CD1c-positive myeloid dendritic cell (primary cell): ENCODE measurements at regions not wholly inside any gene's neighbourhood (a gene's known extent, or its start where the extent isn't known, plus 50 kb on each side); places are given as distances from the start of the nearest gene placed in this dataset.

Experiments
- DNase-seq: peaks from one replicate; pipeline ENCODE4 v3.0.0-alpha.2; 2016; ENCODE audit errors: extremely low spot score

GRCh38 chr3:159843840-159844730 is 144.6 kb upstream of the IL12A start:
- no peak for DNase-seq

GRCh38 chr3:159844801-159845261 is 143.8 kb upstream of the IL12A start:
- DNase-seq, result no peak

GRCh38 chr3:159845737-159846136 is 142.9 kb upstream of the IL12A start:
- no peak for DNase-seq

- no peak for DNase-seq
Measured at GRCh38 chr3:159846255-159846654, 142.4 kb upstream of the IL12A start.

GRCh38 chr3:159848348-159849118 is 140.1 kb upstream of the IL12A start:
- DNase-seq, result no peak

- peak; percentile 50 for DNase-seq
Measured at GRCh38 chr3:159850481-159850880, 138.2 kb upstream of the IL12A start.

GRCh38 chr3:159852266-159852665 is 136.4 kb upstream of the IL12A start:
- DNase-seq, result no peak

- DNase-seq, result no peak
Measured at GRCh38 chr3:159852821-159853505, 135.7 kb upstream of the IL12A start.

- DNase-seq, result no peak
Measured at GRCh38 chr3:159853506-159853864, 135.2 kb upstream of the IL12A start.

- no peak for DNase-seq
Measured at GRCh38 chr3:159854500-159855124, 134.0 kb upstream of the IL12A start.

- no peak for DNase-seq
Measured at GRCh38 chr3:159855599-159856346, 132.9 kb upstream of the IL12A start.

- DNase-seq, result no peak
Measured at GRCh38 chr3:159856590-159857104, 132.0 kb upstream of the IL12A start.

GRCh38 chr3:159857840-159858239 is 130.8 kb upstream of the IL12A start:
- DNase-seq, result no peak

- DNase-seq, result no peak
Measured at GRCh38 chr3:159858650-159859049, 130.0 kb upstream of the IL12A start.

GRCh38 chr3:159859424-159859823 is 129.2 kb upstream of the IL12A start:
- no peak for DNase-seq

- DNase-seq, result no peak
Measured at GRCh38 chr3:159859836-159860235, 128.8 kb upstream of the IL12A start.

- no peak for DNase-seq
Measured at GRCh38 chr3:159860269-159861116, 128.1 kb upstream of the IL12A start.

GRCh38 chr3:159861369-159861987 is 127.2 kb upstream of the IL12A start:
- no peak for DNase-seq

- no peak for DNase-seq
Measured at GRCh38 chr3:159865041-159865579, 123.5 kb upstream of the IL12A start.
